NCI-H2081 (cell line): ENCODE measurements at regions not wholly inside any gene's neighbourhood (a gene's known extent, or its start where the extent isn't known, plus 50 kb on each side); places are given as distances from the start of the nearest gene placed in this dataset.

Experiments used
- DNase-seq, 2 experiments: peaks; one replicate each; lab custom pipeline; 2025; lab: John Stamatoyannopoulos, UW

DNA sequence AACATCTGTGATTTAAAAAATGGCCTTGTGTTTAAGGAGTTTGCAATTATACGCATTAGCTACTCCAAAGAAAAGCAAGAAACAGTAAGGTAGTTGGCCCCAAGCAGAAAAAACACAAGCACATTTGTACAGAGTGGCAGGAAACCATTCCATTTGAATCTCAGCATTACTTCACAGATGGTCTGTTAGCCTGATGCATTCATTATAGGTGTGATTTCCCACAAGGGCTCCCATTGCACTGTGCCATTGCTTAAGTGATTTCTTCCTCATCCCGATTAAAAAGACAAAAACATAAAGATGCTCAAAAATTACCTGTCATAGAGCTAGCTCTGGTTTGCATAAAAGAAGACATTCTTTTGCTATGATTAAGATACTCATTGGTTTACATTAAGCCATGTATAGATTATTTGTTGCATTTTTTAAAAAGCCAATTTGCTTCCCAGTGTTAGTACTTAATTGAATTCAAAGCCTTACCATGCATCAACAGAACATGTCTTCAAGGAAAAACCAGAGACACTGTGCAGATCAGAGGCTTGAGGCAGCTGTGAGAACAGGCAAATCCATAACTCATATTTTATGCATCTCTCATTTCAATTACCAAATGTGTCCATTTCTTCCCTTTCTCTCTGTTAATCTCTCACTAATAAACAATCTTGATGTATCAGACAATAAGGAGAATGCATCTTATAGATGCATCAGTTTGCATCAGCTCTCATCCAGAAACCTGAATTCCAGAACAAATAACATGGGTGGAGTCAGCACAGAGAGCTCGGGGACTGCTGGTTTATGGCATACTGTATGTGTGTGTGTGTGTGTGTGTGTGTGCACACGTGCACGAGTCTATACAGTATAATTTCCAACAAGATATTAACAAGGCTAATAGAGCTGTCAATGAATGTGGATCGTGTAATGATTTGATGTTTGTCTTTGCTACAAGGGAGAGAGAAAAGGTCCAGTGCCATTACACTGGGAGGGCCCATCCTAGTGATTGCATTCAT is 558.6 kb upstream of the HS6ST1 start:
- DNase-seq: no peak

DNA sequence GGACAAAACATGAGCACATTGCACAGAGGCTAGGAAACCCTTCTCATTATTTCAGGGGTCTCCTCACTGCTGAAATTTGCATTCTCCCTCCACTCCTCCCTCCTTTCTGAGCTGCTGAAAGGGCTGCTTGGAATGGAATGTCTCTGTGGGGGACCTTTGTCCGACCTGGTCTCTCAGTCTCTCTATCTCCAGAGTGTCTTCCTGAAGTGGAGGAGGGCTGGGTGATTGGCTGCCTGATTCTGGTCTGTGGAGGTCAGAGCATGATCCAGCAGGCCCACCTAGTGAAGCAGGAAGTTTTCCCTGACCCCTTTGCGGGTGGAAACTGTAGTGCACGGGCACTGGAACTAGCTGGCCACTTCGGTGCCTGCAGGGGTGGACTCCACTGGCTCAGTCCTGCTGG is 560.5 kb upstream of the HS6ST1 start:
- no peak for DNase-seq

DNA sequence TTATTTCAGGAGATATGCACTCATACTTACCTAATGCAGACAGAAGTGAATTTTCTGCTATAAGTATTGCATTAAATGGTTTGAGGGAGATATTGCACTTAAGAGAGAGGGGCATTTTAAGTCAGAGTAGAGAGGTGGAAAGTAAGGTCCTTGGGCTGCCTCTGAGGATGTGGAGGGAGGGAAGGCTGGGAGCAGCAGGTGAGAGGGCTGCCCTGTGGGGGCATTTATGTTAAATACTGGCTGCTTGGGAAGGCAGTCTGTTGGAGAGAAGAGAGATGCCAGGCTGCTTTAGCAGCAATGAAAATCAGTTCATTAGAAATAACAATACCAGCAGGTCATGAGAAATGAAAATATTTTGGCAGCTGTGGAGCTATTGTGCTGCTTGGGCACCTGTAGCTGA is 576.2 kb upstream of the HS6ST1 start:
- no peak for DNase-seq

DNA sequence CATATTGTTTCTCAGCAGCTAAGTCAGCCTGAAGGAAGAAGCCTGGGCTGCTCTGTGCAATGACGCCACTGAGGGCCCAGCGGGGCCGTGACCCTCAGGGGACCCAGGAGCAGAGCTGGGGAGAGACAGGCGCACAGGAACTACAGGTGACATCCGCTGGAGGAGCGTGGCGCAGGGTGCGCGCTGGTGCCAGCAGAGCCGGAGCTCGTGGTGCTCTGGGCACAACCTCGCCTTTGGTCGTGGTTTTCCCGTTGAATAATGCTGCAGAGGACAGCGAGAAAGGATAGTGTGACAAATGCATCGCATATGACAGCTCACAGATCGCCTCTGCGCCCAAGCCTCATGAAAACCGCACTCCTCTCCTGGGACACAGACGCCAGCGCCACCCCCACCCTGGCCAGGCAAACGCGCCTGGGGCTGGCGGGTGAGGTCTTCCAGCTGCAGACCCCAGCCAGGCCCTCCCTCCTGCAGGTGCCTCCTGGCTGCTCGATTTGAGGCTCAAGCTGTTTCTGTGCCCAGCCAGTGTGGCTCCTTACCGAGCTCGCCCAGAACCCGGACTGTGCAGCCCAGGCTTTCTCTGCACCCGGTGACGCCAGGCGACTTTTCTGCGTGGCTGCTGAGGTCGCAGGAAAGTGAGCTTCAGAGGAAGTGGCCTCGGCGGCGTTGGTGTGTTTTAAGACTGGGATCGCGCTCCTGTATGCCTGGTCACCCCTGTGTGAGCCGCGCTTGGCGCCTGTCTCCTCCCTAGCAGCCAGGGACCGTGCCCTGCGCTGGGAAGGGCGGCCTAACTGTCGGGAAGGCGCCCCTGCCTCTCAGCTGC is 583.1 kb upstream of the HS6ST1 start:
- DNase-seq: no peak

DNA sequence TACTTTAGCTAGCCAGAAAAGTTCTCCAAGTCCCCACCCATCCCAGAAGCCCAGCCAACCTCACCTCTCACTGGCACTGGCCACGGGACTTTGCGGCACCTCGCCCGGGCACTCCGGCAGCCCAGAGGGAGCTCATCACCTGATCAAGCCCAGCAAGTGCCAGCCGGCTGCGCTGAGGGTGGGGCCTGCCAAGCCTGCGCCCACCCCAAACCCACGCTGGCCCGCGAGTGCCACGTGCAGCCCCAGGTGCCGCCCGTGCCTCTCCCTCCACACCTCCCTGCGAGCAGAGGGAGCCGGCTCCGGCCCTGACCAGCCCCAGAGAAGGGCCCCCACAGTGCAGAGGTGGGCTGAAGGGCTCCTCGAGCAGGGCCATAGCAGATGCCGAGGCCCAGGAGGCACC is 585.0 kb upstream of the HS6ST1 start:
- no peak for DNase-seq

DNA sequence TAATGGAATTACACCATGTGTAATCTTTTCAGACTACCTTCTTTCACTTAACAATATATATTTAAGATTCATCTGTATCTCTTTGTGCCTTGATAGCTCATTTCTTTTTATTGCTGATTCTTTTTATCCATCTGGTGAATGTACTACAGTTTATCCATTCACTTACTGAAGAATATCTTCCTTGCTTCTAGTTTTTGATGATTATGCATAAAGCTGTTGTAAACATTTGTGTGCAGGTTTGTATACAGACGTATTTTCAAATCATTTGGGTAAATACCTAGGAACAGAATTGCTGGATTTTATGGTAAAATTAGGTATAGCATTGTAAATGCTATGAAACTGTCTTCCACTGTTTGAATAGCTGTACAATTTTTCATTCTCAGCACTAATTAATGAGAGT is 592.6 kb upstream of the HS6ST1 start:
- no peak for DNase-seq

DNA sequence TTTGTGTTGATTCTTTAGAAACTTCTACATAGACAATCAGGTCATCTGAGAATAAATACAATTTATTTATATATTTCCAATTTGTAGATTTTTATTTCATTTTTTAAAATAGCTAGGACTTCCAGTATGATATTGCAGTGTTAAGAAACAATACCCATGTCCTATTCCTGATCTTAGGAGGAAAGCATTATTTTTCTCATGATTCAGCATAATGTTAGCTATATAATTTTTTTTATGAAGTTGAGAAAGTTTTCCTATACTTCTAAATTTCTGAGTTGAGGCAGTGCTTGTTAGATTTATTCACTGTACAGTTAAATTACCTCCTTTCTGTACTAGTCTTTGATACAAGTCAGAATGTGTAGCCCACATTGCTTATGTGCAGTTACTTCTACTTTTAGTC is 595.7 kb upstream of the HS6ST1 start:
- DNase-seq: no peak

DNA sequence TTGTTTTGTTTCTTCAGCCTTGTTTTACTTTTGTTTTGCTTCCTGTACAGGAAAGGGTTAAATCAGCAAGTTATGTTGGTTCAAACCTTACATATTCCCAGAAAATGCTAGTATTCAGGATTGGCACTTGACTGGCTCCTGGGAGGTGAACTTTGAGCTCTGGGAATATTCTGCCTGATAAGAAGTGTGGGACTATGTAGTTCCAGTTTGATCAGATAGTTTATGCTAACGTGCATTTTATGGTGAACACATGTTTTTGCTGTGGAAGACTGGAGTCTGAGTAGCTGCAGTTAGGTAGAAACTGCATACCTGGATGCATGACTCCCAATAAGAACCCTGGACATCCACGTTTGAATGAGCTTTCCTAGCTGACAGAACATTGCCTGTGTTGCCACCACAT is 603.1 kb upstream of the HS6ST1 start:
- DNase-seq: no peak

DNA sequence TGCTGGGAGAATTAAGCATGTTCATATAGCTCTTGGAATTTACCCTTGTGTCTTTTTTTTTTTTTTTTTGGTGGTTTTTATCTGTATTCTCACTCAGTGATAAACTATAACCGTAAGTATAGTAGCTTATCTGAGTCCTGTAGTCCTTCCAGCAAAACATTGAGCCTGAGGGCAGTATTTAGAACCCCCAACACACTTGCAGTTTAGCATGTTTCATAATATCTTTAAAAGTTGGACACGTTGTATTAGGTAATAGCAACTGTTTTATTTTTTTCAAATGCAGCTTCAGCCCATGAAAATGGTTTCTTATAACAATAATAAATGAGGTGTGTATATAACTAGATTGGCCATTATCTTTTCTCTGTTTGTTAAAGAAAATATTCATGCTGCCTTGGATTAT is 603.5 kb upstream of the HS6ST1 start:
- no peak for DNase-seq

DNA sequence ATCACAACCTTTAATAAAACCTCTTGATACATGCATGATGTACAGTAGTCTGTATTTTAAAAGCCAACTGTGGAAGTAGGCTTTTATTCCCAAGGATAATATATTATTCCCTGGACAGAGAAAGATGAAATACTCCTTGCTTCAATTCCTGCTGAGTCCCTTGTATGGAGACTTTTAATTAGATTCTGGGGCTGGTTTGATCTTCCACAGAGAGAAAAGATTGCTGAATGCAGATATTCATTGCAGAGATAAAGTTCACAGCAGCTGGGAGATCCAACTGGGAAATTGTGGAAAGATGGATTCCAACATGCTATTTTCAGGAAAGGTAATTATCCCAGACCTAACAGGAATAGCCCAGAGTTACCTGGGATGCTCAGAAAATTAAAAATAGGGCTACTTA is 607.0 kb upstream of the HS6ST1 start:
- no peak for DNase-seq

DNA sequence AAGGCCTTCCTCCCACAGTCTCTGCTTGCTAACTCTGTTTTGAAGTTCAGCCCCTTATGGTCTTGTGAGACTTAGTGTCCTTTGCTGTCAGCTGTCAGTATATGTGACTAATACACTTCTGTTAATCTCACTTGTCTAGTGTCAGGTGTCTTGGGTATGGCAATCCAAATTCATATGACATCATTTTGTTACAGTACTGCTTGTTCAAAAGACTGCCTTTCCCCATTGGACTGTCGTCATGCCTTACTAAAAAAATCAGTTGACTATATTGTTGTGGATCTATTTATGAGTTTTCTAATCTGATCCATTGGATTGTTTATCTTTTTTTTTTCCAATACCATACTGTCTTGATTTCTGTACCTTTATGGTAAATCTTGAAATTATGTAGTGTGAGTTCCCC is 611.4 kb upstream of the HS6ST1 start:
- no peak for DNase-seq

DNA sequence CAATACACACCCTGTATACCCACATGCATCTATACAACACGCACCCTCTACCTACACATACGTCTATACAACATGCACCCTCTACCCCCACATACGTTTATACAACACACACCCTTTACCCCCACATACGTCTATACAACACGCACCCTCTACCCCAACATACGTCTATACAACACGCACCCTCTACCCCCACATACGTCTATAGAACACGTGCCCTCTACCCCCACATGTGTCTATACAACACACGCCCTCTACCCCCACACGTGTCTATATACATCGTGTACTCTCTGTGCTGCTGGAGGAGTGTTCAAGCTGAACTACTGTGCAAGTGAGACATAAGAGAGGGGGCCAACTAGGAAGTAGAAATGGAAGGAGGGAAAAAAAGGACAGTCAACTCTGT is 621.7 kb upstream of the HS6ST1 start:
- DNase-seq: no peak

DNA sequence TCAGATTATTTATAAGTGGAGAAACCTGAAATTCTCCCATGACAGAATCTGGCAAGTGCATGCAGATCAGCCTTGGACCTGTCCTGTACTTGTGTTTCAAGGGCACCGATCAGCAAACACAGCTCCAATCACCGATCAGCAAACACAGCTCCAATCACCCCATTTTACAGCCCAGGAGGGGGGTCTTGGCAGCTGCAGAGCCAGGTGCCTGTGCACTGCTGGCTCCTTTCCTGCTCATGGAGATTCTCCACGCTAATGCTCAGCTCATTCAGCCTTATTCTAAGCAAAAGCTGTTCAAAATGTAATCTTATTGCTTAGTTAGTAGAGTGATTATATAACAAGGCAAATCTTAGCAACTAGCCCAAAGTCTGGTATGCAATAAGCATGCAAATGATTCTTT is 623.1 kb upstream of the HS6ST1 start:
- DNase-seq: no peak

DNA sequence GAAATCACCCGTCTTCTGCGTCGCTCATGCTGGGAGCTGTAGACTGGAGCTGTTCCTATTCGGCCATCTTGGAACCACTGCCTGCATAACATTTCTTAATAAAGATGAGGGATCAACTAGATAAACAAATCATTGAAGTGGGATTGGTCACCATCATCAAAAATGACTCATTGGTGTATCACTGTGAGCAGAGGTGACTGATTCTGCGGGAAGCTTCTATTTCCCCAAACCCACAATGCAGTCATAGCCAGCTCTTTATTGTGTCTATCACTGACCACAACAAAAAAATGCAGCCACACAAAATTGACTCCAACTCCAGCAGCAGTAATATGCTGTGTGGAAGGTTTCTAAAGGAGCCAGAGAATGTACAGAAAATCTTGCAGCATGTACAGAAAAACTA is 630.7 kb upstream of the HS6ST1 start:
- DNase-seq: no peak

DNA sequence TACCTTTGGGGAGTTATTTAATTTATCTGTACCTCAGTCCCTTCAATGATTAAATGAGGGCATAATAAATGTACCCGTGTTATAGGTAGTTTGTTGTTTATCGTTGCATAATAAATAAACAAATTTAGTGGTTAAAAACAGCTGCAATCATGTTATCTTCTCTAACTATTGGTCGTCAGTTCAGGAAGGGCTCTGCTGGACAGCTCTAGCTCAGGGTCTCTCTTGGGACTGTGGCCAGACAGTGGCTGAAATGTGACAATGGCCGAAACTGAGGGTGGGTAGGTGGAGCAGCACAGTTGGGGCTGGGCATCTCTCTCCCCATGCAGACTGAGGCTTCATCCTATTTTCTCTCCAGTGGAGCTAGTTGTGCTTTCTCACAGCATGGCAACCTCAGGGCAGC is 632.1 kb upstream of the HS6ST1 start:
- DNase-seq: no peak

DNA sequence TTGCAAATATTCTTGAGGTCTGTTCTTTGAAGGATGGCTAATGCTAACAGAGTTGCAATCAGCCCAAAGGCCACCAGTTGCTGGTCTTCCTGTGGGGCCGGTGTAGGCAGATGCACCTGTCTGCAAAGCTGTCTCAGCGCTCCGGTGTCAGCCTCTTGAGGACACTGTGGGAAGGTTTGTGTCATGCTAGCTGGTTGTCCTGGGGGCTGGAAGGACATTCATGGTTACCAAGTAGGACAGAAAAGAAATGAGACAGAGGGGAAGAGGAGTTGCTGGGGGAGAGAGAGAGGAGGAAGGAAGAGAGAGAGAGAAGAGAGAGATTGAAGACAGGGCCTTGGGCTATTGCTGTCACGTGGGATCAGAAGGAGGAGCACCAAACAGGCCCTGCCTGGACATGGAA is 639.6 kb upstream of the HS6ST1 start:
- no peak for DNase-seq

DNA sequence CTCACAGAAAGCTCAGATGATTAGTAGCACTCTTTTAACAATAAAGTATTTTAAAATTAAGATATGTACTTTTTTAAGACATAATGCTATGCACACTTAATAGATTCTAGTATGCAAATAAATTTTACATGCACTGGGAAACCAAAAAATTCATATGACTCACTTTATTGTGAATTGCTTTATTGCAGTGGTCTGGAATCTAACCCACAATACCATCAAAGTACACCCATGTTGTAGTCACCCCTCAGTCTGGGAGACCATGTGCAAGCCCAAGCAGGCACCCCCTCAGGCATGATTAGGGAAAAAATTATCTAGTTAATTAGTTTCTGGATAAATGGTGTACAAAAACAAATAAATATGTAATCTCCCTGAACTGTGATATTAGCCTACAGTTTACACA is 649.0 kb upstream of the HS6ST1 start:
- DNase-seq: no peak

DNA sequence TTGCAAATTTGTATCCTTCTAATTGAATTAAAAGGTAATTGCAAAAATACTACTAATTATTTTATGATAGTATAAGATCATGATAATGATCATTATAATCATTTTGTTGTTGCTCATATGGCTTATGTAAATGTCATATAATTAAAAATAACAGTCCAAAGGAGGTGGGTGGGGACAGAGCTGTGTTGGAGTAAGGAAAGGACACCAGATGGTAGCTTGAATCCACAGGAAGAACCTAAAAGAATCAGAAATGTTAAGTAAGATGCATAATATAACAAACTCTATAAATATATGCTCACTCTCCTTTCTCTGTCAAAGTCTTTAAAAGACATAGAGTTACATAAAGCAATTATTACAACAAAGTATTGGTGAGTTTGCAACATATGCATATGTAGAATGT is 650.7 kb upstream of the HS6ST1 start:
- no peak for DNase-seq

DNA sequence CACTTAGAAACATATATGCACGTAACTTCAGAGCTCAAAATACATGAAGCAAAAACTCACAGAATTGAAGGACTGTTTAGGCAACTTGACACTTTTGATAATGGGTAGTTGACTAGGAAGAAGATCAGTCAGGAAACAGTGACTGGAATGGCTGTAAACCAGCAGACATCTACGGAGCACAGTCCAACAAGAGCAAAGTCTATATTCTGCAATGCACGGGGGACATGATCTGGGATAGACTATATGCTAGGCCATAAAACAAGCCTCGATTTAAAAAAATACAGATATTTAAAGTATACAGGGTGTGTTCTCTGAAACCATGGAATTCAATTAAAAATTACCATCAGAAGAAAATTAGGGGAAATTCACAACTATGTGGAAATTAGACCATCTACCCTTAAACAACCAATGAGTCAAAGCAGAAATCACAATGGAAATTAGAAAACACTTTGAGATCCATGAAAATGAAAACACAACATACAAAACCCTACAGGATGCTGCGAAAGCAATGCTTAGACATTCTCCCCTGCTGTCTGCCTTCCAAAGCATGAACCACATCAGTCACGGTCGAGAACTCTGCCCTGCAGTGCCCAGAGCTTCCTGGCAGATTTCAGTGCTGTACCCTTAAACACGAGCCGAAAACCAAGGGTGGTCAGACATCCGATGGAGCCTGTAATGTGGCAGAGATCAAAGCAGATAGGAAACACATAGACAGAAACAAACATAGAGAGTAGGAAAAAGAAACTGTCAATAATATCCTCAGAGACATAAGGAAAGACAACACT is 651.9 kb upstream of the HS6ST1 start:
- DNase-seq: no peak

DNA sequence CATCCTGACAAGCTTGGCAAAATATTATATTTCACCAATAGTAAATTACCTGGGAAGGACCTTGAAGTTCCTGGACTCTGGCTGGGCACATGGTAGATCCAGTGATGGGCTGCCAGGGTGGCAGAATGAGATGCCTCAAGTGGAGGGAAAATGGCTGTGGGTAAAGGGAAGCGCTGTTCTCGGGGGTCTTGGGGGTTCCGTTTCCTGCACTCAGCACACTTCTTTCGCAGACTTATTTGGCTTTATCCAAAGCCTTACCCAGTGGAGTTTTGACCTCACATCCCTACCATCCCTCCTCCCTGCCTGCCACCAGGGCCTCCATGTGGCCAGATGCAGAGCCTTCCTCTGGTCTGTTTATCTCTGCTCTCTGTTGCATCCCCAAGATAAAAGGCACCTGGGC is 654.9 kb upstream of the HS6ST1 start:
- DNase-seq: no peak

DNA sequence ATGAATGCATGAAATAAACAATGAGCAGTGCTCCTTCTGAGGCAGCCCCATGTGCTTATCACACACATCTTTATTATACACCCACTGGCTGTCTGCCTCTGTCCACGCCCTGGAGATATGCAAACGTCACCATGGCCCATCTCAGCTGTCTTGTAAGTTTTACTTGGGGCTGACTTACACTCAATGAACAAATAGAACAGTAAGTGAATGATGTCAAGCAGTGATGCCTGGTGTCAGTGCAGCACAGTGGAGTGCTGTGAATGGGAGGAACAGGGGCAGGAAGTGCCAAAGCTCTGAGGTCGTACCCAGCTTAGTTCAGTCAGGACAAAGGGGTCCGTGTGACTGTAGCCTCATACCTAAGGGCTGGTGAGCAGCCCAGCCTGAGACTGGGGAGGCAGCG is 659.5 kb upstream of the HS6ST1 start:
- DNase-seq: no peak

DNA sequence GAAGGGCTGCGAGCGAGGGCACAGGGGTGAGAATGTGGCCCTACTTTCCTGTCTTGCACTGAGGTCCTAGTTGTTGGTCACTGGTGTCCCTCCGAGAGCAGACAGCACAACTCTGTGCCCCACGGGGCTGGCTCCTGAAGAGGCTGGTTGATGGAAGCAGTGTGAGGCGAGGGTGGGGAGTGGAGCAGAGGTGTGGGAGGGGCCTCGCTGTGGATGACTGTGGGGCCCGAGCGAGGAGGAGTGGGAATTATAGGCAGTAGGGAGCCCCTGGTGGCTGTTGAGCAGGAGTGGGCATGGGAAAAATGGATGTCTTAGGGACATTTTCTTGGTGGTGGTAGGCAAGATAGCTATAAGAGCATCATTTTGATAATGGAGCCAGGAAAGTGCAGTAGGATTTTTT is 660.5 kb upstream of the HS6ST1 start:
- no peak for DNase-seq
